SU-DHL-6 (cell line): ENCODE measurements at regions not wholly inside any gene's neighbourhood (a gene's known extent, or its start where the extent isn't known, plus 50 kb on each side); places are given as distances from the start of the nearest gene placed in this dataset.

Experiments used
- H2AFZ ChIP-seq: fragments of 200-600 bp; sonication (generic); 2 replicates; pipeline ENCODE4 v1.6.1; 2014; ENCODE audit warnings: low read depth, mild to moderate bottlenecking, moderate library complexity, mixed read lengths, antibody characterized with exemption, low read length; ENCODE audit not compliant: severe bottlenecking
- H3F3A ChIP-seq: fragments of 200-600 bp; shearing (Covaris generic); 2 replicates; pipeline ENCODE4 v1.6.0; 2016; ENCODE audit warnings: antibody characterized with exemption, mild to moderate bottlenecking; ENCODE audit not compliant: insufficient read depth
- H3K27ac ChIP-seq: fragments of 200-600 bp; sonication (generic); 2 replicates; pipeline ENCODE4 v1.5.1; 2016; ENCODE audit warnings: low read depth, mild to moderate bottlenecking, low read length, moderate library complexity, mixed read lengths
- H3K27me3 ChIP-seq: fragments of 200-600 bp; sonication (generic), shearing (Covaris generic); 2 replicates; pipeline ENCODE4 v1.6.0; 2014; ENCODE audit warnings: mild to moderate bottlenecking, low read length
- H3K36me3 ChIP-seq: fragments of 200-600 bp; sonication (generic); 2 replicates; pipeline ENCODE4 v1.6.1; 2014; ENCODE audit warnings: mild to moderate bottlenecking, low read length, mixed read lengths
- H3K4me2 ChIP-seq: fragments of 300-600, 200-600 bp; shearing (Covaris generic), sonication (generic); 2 replicates; pipeline ENCODE4 v1.6.0; 2014; ENCODE audit warnings: low read length, low read depth, mild to moderate bottlenecking; ENCODE audit not compliant: poor library complexity, severe bottlenecking
- H3K4me3 ChIP-seq: fragments of 200-600 bp; sonication (generic); 2 replicates; pipeline ENCODE4 v1.5.1; 2014; ENCODE audit warnings: antibody characterized with exemption, low read length, mild to moderate bottlenecking, mixed read lengths; ENCODE audit not compliant: insufficient read depth, poor library complexity, severe bottlenecking
- H3K79me2 ChIP-seq: fragments of 200-600 bp; sonication (generic); 2 replicates; pipeline ENCODE4 v1.6.1; 2014; ENCODE audit warnings: mild to moderate bottlenecking, low read length, moderate library complexity; ENCODE audit not compliant: insufficient read depth
- H3K9ac ChIP-seq: fragments of 200-600 bp; sonication (generic); 2 replicates; pipeline ENCODE4 v1.7.0; 2014; ENCODE audit warnings: mild to moderate bottlenecking, low read length
- H3K9me2 ChIP-seq: fragments of 200-600 bp; sonication (generic); replicated peaks from 2 replicates; pipeline ENCODE4 v1.6.1; 2014; ENCODE audit warnings: low read length; ENCODE audit not compliant: insufficient read depth
- H3K9me3 ChIP-seq: fragments of 200-600 bp; sonication (generic); 2 replicates; pipeline ENCODE4 v1.6.1; 2014; ENCODE audit warnings: low read length, mixed read lengths; ENCODE audit not compliant: insufficient read depth
- H4K20me1 ChIP-seq: fragments of 200-600 bp; sonication (generic); 2 replicates; pipeline ENCODE4 v1.6.1; 2014; ENCODE audit warnings: low read depth, mild to moderate bottlenecking, antibody characterized with exemption, low read length, moderate library complexity, mixed read lengths
- CTCF ChIP-seq: fragments of 200-600 bp; sonication (generic); IDR thresholded peaks from one replicate; pipeline ENCODE4 v1.5.1; 2017; ENCODE audit warnings: antibody characterized with exemption, mild to moderate bottlenecking, low read length, moderate library complexity; ENCODE audit not compliant: insufficient read depth, poor library complexity, severe bottlenecking
- EZH2phosphoT487 ChIP-seq: fragments of 200-600 bp; sonication (generic), shearing (Covaris generic); conservative IDR thresholded peaks from 2 replicates; pipeline ENCODE4 v1.6.1; 2018; ENCODE audit warnings: mild to moderate bottlenecking, antibody characterized with exemption, low read length, moderate library complexity, mixed read lengths

GRCh38 chr16:49920397-49920796, 64.5 kb upstream of the ZNF423 start:
- Histone ChIP-seq H2AFZ (no peak overlapping the region), H4K20me1 (no peaks in the 10 kb centered on the region), H3K9ac (no peak overlapping the region), H3K4me2 (no peak overlapping the region), H3K36me3 (no peaks in the 10 kb centered on the region), H3F3A (no peaks in the 10 kb centered on the region), H3K4me3 (no peak overlapping the region), H3K9me2 (no peaks in the 10 kb centered on the region), H3K9me3 (no peaks in the 10 kb centered on the region), H3K27me3 (no peaks in the 10 kb centered on the region), H3K27ac (no peak overlapping the region), H3K79me2 (no peaks in the 10 kb centered on the region)
- TF ChIP-seq CTCF (no peak), EZH2phosphoT487 (no peak)

DNA sequence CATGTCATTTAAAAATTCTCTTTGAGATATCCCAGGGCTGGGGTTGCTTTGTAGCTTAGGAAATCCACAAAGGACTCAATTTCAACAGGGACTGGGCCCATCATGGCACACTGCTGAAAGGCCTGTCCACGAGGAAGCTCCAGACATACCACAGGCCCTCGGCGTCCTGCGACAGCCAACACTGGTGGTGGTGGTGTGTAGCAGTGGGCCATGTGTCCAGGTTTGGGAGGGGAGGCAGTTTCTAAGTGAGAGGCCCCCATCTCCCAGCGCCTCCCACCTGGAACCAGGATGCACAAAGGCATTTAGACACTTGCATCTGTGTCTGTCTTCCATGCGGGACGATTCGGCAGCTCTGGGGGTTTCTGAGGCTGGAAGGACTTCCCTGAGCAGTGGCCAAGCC, 65.2 kb upstream of the ZNF423 start:
- no peaks in the 10 kb centered on the region for H3K36me3 ChIP-seq
- H3K4me2 ChIP-seq: no peak overlapping the region
- no peaks in the 10 kb centered on the region for H3K9me2 ChIP-seq
- TF ChIP-seq CTCF (no peak), EZH2phosphoT487 (no peak)
- no peaks in the 10 kb centered on the region for H4K20me1 ChIP-seq
- H3F3A ChIP-seq: no peaks in the 10 kb centered on the region
- H3K9ac ChIP-seq: no peak overlapping the region
- no peak overlapping the region for H2AFZ ChIP-seq
- no peaks in the 10 kb centered on the region for H3K27me3 ChIP-seq
- H3K4me3 ChIP-seq: no peak overlapping the region
- H3K9me3 ChIP-seq: no peaks in the 10 kb centered on the region
- no peak overlapping the region for H3K27ac ChIP-seq
- H3K79me2 ChIP-seq: no peaks in the 10 kb centered on the region

DNA sequence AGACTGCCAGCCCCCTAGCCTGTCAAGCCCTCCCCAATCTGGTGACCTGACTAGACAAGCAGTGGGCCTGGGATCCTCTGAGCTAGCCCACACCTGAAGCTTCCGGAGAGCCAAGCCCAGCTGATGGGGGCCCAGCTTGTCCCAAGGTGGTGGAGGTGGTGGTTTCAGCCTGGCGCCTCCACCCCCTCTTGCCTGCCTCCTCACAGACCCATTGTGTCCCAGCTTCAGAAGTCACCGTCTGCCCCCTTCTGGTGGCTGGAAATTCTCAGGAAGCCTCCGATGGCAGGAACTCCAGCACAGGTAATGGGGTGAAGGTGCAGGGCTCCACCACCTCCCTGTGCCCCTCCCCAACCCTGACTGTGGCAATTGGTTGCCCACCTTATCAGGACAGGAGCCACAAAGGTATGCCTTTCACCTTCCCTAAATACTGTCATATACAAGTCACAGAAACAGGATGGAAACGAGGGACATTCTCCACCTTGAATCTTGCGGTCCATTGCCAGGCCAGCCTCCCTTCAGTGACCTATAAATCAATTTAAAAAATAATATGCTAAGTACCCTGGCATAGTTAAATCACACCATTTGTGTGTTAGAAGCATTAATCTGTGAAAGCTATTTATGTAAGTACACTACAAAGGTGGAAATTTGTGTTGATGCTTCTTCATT, 66.0 kb upstream of the ZNF423 start:
- Histone ChIP-seq H3K4me3 (no peak overlapping the region), H3K36me3 (no peaks in the 10 kb centered on the region), H3K9ac (no peak overlapping the region), H2AFZ (no peak overlapping the region), H3K4me2 (no peak overlapping the region), H4K20me1 (no peaks in the 10 kb centered on the region), H3K27ac (no peak overlapping the region), H3K27me3 (no peaks in the 10 kb centered on the region), H3K79me2 (no peaks in the 10 kb centered on the region), H3K9me3 (no peaks in the 10 kb centered on the region), H3F3A (no peaks in the 10 kb centered on the region), H3K9me2 (no peaks in the 10 kb centered on the region)
- TF ChIP-seq EZH2phosphoT487 (no peak), CTCF (peak; percentile 67)
